ES-I3 (cell line): ENCODE measurements at regions not wholly inside any gene's neighbourhood (a gene's known extent, or its start where the extent isn't known, plus 50 kb on each side); places are given as distances from the start of the nearest gene placed in this dataset.
"Not testable (repeated sequence)": the region's sequence is repeated elsewhere in the genome, so short reads cannot be mapped to it uniquely, and the experiment has no call there.

Experiments
- H3K36me3 ChIP-seq: 2 replicates; pipeline ENCODE4 v1.6.1; 2013; ENCODE audit warnings: mild to moderate bottlenecking, low read length, control low read depth, moderate library complexity; ENCODE audit not compliant: insufficient read depth
- H3K4me1 ChIP-seq: 2 replicates; pipeline ENCODE4 v1.6.1; 2013; ENCODE audit warnings: mild to moderate bottlenecking, control low read depth, low read length; ENCODE audit not compliant: insufficient read depth
- H3K9ac ChIP-seq: 2 replicates; pipeline ENCODE4 v1.6.1; 2013; ENCODE audit warnings: low read depth, mild to moderate bottlenecking, low read length, moderate library complexity
- H3K9me3 ChIP-seq: 2 replicates; pipeline ENCODE4 v1.6.1; 2013; ENCODE audit warnings: mild to moderate bottlenecking, low read length, moderate library complexity; ENCODE audit not compliant: control insufficient read depth, insufficient read depth

DNA sequence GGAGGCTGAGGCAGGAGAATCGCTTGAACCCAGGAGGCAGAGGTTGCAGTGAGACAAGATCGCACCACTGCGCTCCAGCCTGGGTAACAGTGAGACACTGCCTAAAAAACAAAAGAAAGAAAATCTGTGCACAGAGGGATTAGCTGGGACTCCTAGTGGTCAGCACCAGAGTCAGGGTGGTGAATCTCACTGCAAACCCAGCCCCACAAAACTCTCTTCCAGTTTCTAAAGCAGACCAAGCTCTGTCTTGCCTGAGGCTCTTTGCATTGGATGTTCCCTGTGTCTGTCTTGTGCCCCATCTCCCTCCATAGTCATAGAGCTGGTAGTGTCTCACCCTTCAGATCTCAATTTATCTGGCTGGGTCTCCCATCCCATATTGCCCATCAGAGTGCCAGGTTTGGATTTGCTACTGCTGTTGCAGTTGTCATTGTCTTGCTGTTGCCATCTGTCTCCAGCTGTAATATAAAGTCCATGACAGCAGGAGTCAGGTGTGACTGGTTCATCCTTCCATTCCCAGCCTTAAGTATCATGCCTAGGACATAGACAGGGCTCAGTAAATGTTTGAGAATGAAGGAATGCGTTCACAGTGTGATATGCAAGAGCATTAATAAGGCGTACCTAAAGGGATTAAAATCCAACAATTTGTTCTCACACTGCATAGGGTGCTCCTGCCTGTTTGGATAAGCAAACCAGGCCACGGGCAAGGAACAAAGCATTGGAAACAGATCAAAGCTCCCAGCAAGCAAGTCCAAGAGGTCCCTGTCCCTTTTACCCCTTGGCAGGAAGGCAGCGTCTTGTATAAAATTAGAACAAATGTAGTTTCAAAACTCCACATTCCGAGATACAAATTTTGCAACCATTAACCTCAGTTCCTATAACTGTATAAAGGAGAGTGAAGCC is 614.6 kb upstream of the CDH5 start:
- H3K4me1 ChIP-seq: no peaks in the 10 kb centered on the region

DNA sequence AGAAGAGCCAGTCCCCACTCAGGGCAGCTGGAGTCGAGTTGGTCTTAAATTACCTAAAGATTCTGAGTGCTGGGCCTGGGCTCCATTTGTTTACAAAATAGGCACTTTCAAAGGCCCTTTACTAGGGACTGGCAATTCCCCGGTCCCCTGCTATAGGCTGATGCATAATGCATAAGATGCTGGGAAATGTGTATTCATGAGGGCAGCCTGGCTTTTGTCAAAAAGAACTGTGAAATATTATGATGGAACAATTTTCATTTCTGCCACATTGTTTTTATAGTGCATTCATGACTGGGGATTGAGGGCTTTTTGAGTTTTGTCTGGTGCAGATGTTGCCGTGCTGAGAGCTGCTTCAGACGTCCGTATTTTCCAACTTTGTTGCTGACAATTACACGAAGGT is 617.0 kb upstream of the CDH5 start:
- H3K9ac ChIP-seq: no peak overlapping the region
- no peaks in the 10 kb centered on the region for H3K36me3 ChIP-seq
- no peaks in the 10 kb centered on the region for H3K4me1 ChIP-seq
- no peaks in the 10 kb centered on the region for H3K9me3 ChIP-seq

More for the DNA sequence above, 614.6 kb upstream of the CDH5 start:
- Histone ChIP-seq H3K9me3 (no peaks in the 10 kb centered on the region), H3K9ac (no peak overlapping the region), H3K36me3 (no peaks in the 10 kb centered on the region)

DNA sequence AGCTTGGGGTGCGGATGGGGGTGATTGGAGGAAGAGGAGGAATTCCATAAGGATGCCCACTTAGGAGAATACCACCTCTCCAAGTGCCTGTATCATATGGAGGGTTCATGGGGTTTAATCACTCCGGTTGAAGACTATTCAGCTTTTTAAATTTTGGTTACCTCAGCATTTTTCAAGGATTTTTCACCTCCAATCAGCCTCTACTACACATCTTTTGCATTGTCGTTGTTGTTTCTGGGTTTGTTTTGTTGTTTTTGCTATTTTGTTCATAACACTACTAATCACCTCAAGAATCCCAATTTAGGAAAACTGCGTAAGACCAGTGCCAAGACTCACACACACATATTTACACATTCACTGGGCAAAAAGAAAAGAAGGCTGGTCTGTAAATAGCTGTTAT is 619.5 kb upstream of the CDH5 start:
- Histone ChIP-seq H3K9ac (no peak overlapping the region), H3K9me3 (no peaks in the 10 kb centered on the region)

DNA sequence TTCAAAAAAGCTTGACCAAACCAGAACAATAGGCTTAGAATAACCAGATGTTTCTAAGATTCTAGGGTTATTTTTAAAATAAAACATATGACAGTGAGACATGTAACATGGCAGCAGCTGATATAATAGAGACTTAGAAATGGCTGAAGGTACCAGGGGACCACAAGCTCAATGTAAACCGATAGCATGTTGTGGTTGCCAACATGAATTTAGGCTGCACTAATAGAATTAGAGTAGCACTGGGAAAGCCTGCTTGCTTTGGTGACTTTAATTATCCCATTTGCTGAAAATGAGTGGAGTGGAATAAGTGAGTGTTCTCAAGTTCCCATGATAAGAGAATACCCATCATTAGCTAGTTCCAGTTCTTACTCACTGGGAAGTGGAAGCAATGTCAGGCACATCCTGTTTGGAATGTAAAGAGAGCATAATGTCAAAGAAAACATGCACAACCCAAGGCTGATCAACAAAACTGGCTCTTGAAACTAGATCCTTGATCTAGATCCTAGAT is 621.2 kb upstream of the CDH5 start:
- Histone ChIP-seq H3K9ac (no peak overlapping the region), H3K36me3 (no peaks in the 10 kb centered on the region)

More for the DNA sequence above, 619.5 kb upstream of the CDH5 start:
- H3K4me1 ChIP-seq: no peaks in the 10 kb centered on the region
- no peaks in the 10 kb centered on the region for H3K36me3 ChIP-seq

DNA sequence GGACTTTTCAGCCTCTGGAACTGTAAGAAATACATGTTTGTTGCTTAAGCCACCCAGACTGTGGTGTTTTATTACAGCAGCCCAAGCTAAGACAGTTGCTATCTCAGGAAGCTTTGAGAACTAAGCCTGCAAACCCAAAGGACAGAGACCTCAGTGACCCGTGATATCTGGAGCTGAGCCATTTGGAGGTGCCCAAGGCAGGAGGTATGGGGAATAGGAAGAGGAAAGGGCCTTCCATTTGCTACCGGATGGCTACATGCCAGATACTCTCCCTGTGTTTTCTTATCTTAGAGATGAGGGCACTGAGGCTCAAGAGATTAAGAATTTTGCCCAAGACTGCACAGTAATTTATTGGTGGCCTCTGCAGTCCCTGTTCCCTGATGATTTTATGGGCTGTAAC is 622.1 kb upstream of the CDH5 start:
- Histone ChIP-seq H3K9ac (no peak overlapping the region), H3K36me3 (no peaks in the 10 kb centered on the region), H3K9me3 (no peaks in the 10 kb centered on the region), H3K4me1 (no peaks in the 10 kb centered on the region)

More for the DNA sequence above, 621.2 kb upstream of the CDH5 start:
- no peaks in the 10 kb centered on the region for H3K4me1 ChIP-seq
- H3K9me3 ChIP-seq: no peaks in the 10 kb centered on the region

DNA sequence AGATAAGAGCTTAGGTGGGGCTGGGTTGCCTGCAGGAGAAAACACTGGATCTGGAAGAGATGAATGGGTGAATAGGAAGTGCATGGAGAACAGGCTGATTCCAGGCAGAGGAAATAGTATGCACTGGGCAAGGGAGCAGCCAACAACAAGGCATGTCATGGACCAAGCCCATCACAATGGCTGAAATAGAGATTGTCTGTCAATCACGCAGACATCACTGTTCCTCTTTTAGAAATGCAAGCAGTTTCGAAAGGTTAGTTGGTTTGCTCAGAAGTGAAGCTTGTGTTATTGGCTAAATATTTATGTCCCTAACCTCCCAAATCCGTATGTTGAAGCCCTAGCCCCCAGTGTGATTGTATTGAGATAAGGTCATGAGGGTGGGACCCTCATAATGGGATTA is 621.7 kb upstream of the CDH11 start:
- Histone ChIP-seq H3K9me3 (no peaks in the 10 kb centered on the region), H3K9ac (no peak overlapping the region), H3K36me3 (no peaks in the 10 kb centered on the region), H3K4me1 (no peaks in the 10 kb centered on the region)

DNA sequence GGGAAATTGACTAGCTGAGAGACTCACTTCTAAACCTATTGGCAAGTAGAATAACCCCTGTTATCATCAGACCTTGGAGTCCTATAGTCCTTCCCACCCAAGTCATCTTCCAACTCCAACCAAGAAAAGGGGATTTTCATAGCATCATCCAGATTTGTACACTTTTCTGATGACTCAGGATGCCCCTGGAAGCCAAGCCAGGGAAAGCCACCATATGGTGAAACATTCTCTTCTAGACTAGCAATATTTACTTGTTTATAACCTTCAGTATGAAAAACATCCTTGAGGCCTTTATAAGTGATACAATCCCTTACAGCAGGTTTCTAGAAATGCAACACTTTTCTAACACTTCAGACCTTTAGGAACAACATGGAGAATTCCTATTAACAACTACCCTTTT is 618.8 kb upstream of the CDH11 start:
- no peaks in the 10 kb centered on the region for H3K9me3 ChIP-seq
- H3K4me1 ChIP-seq: no peaks in the 10 kb centered on the region
- H3K9ac ChIP-seq: no peak overlapping the region
- H3K36me3 ChIP-seq: no peaks in the 10 kb centered on the region

DNA sequence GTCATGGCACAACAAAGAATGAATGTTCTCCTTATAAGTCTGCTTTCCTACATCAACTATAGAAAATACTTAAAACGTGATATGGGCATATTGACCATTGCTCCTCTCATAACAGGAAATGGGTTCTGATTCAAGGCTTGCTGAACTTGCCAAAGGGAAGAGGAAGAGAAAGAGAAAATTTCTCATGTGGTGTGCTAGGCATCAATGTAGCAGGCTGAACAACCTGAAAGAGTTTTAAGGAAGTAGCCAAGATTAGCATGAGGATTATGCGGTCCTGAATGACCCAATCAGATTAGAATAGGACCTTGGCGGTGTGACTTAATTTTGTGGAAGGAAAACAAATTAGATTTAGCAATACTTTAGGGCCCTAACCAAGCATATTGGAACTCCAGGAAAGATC is 617.7 kb upstream of the CDH11 start:
- Histone ChIP-seq H3K9me3 (no peaks in the 10 kb centered on the region), H3K4me1 (no peaks in the 10 kb centered on the region), H3K9ac (no peak overlapping the region), H3K36me3 (no peaks in the 10 kb centered on the region)

DNA sequence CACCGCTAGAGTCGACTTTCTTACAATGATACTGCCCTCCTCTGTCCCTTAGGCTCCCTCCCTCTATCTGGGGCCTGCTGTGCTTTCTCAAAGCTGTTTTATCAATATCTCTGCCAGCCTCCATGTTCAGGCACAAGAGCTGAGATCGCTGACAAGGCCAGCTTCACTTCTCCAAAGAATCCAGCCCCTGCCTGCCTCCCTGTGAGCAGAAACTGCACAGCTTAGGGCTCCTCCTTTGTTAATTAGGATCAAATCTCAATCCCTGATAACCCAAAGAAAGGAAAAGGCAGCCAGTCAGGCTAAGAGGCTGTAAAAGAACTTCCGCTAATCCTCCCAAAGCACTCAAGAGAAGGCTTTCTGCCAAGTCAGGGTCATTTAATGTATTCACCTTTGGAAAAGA is 616.0 kb upstream of the CDH11 start:
- no peak overlapping the region for H3K9ac ChIP-seq
- no peaks in the 10 kb centered on the region for H3K9me3 ChIP-seq

DNA sequence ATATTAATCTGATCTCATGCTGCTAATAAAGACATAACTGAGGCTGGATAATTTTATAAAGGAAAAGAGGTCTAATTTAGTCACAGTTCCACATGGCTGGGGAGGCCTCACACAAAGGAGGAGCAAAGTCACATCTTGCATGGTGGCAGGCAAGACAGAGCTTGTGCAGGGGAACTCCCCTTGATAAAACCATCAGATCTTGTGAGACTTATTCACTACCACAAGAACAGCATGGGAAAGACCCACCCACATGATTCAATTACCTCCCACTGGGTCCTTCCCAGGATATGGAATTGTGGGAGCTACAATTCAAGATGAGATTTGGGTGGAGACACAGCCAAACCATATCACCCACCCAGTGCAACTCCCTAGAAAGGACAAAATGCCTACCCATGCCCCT is 613.8 kb upstream of the CDH11 start:
- not testable (repeated sequence) for H3K36me3 ChIP-seq, H3K4me1 ChIP-seq, H3K9me3 ChIP-seq, H3K9ac ChIP-seq

More for the DNA sequence above, 616.0 kb upstream of the CDH11 start:
- H3K36me3 ChIP-seq: no peaks in the 10 kb centered on the region
- H3K4me1 ChIP-seq: no peaks in the 10 kb centered on the region

DNA sequence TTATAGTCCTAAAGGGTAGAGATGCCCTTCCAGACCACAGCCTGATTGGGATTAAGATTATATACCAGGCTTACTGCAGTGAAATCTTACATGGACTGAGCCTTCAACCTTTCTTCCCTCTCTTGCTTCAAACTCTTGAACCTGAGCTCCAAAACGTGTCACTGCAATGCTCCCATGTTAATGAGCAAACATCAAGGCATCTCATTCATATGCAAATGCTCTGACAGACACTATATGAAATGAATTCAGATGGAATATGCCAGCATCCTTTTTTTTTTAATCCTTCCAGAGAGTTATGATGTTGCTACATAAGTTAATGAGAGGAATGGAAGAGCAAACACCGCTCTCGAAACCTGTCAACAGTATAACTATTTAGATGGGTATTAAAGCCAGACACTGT is 611.9 kb upstream of the CDH11 start:
- H3K9me3 ChIP-seq: no peaks in the 10 kb centered on the region
- 0 out of 2 replicates have a peak, but pooled peaks cover 7% of the 10 kb centered on the region for H3K4me1 ChIP-seq
- no peaks in the 10 kb centered on the region for H3K36me3 ChIP-seq
- no peak overlapping the region for H3K9ac ChIP-seq

DNA sequence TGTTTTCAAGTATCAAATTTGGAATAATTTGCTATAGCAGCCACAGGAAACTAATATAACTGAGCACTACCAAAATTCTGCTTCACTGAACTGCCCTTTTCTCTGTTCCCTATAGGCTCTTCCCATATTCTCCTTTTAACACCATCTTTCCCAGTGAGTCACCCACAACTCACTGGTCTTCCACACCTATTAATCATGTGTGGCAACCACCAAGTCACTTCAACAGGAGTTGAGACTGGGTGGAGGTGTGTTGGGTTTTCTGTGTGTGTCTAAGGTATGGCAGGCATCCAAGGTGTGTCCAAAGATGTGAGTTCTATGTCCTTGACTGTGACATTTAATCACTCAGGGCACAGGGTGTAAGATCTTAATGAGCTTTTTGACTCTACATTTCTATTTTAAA is 610.0 kb upstream of the CDH11 start:
- Histone ChIP-seq H3K36me3 (no peaks in the 10 kb centered on the region), H3K4me1 (peaks cover 21% of the 10 kb centered on the region), H3K9me3 (no peaks in the 10 kb centered on the region), H3K9ac (no peak overlapping the region)

DNA sequence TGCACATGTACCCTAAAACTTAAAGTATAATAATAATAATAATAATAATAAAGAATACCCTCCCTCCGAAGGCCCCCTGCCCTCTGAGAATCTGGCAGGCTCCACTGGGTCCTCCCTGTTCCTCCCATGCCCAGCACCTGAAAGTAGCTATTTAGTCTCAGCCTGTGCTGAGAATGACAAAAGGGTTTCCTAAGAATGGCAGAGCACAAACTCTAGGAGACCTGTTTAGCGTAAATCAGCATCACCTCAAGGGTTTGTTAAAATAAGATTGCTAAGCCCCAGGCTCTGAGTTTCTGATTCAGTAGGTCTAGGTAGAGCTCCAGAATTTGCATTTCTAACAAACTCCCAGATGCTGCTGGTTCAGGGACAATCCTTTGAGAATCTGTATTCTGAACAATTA is 606.8 kb upstream of the CDH11 start:
- Histone ChIP-seq H3K4me1 (peaks cover 30% of the 10 kb centered on the region), H3K36me3 (no peaks in the 10 kb centered on the region), H3K9me3 (no peaks in the 10 kb centered on the region), H3K9ac (no peak overlapping the region)

DNA sequence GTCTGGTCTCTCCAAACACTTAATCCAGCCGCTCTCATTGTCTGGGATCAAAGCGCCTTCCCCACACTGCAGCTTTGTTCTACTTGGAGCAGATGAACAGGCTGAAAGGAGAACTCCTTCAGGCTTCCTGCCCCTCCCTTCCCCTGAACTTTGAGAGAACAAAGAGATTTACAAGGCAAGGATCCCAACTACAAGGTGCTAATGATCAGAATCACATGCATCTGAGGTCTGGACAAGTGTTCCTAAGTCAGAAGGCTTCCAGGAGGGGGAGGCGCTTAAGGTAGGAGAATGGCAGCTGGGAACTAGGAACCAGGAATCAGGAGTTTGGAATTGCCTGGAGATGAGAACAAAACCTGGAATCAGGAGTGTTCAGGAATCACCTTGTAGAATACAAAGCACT is 606.3 kb upstream of the CDH11 start:
- H3K4me1 ChIP-seq: peaks cover 30% of the 10 kb centered on the region
- H3K9me3 ChIP-seq: no peaks in the 10 kb centered on the region
- H3K9ac ChIP-seq: no peak overlapping the region
- no peaks in the 10 kb centered on the region for H3K36me3 ChIP-seq

DNA sequence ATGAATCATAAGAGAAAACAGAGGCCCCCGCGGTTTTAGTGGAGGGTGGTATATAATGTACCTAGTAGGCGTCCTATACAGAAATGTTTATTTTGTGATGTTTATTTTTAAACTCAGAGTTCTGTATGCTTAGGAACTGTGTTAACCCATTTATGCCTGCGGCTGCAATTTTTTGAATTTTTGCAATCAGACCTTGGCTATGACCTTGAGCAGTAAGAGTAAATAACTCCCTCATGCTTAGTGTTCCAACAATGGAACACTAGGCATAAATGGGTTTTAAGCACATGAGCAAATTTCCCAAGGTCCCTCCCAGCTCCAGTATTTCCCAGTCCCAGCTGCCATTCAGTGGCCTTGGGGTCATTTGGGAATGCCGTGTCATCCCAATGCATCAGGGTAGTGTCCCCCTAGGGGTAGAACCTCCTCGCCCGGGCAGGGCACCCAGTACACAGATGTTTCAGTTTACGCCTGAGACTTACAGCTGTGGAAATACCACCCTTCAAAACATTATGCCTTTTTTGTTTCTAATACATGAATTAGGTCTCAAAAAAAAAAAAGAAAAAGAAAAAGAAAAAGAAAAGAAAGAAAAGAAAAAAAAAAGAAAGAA is 605.8 kb upstream of the CDH11 start:
- Histone ChIP-seq H3K9me3 (no peaks in the 10 kb centered on the region), H3K4me1 (peaks cover 30% of the 10 kb centered on the region), H3K36me3 (no peaks in the 10 kb centered on the region), H3K9ac (no peak overlapping the region)
